ENCODE measurements at regions not wholly inside any gene's neighbourhood (a gene's known extent, or its start where the extent isn't known, plus 50 kb on each side); places are given as distances from the start of the nearest gene placed in this dataset.

DNA sequence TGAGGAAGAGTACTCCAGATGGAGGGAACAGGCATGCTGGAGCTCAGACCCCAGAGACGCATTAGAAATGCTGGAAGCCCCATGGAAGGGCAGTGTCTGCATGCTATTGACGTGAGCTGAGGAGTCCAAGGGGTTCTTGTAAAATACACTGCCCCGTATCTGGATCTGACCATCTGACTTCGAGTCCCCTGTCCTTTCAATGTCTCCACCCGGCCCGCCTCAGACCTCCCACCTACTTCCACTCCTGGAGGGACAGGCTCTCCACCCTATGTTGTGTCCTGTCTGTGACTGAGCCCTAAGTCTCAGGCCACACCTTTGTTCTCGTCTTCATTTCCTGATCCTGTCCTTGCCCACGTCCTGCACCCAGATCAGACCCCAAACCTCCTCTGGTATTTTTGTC is 496.3 kb downstream of the CDH26 start:
- DNase-seq, result no peak

- no peak for DNase-seq
These were observed 497.0 kb downstream of the CDH26 start for GRCh38 chr20:60455272-60455671.

DNA sequence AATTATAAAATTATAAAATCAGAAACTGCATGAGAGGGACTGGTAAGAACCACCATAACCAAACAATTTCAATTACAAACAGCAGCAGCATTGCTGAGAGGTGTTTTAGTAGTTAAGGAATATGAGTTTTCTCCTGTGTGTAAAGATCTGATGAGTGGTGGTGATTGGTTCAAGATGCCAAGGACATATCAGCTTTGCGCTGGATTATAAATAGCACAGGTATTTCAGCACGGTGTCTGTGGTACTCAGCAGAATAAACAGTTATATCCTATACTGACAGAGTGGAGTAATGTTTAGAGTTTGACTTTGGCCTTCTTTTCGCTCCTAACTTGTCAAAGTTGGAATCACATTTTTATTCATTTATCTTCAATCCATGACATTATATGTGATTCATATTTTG is 501.0 kb downstream of the CDH26 start:
- no peak for DNase-seq

GRCh38 chr20:60461993-60462392 is 503.8 kb downstream of the CDH26 start:
- DNase-seq, result no peak

DNA sequence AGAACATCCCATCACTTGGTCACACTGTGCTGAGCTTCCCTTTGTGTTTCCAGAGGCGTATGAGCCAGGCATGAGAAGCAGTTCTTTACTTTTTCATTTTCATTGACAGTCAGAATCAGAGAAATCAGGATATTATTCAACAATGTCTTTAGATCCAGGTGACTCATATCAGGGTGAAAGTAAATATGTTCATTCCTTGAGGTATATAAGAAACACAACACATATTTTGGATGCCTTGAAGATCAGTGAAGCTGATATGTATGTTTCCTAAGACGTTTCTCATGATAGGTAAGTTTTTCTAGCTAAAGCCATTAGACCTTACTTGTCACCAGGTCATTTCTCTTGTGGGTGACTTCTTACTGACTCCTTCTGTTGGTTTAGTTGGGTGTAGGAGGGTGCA is 505.6 kb downstream of the CDH26 start:
- no peak for DNase-seq

DNA sequence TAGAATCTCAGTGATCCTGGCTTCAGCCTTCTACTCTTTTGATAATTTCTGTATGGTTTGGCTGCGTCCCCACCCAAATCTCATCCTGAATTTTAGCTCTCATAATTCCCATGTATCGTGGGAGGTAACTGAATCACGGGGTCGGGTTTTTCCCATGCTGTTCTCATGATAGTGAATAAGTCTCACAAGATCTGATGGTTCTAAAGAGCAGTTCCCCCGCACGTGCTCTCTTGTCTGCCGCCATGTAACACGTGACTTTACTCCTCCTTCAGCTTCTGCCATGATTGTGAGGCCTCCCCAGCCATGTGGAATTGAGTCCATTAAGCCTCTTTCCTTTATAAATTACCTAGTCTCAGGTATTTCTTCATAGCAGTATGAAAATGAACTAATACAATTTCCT is 507.2 kb downstream of the CDH26 start:
- no peak for DNase-seq

GRCh38 chr20:60465993-60466686 is 507.9 kb downstream of the CDH26 start:
- no peak for DNase-seq

DNA sequence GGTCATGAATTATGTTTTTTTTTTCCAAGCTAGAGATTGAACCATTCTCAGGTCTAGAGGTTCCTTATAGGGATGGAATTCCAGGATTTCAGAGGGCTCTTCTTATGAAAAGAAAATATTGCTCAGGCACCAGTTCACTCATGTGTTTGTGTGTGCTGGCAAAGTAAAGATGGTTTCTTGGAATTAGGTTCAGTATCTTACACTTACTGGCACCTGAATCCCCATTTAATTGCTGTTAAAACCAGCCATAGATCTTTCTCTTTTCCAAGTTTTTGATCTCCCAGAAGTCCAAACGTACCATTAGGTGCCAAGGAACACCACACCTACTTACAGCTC is 508.4 kb downstream of the CDH26 start:
- DNase-seq, result no peak

DNA sequence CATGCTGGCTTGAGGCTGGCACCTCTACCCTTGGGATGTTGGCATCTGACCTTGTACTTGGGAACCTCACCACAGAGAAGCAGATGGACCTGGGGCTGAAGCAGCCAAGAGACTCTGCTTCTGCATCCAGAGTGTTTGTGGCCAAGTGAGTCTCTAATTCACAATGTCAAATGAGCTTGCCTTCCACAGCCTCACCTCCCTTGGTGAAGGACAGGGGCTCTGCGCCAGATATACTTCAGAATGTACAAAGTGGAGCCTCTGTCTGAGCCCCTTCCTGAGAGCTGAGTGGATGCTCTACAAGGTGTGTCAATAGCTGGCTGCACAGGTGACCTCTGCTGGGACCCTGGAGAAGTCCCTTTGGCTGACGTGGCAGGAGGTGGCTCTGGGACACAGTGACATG is 508.9 kb downstream of the CDH26 start:
- DNase-seq, result no peak

GRCh38 chr20:60467771-60468170 is 509.5 kb downstream of the CDH26 start:
- DNase-seq, result no peak

DNA sequence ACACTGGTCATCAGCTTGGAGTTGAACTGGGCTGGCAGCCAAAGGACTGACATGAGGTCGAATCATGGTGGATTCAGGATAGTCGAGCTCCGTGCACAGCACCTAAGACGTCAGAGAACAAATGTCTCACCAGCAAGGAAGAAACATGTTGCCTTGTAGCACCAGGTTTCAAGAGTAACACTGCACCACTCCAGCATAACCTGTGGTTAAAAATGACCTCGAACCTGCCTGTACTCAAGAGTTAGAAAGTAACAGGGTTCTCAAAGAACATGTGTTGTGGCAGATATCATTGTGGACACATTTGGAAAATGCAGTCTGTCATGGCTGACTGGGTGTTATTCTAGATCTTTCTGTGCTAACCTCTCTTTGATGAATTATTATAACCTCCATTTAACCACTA is 511.6 kb downstream of the CDH26 start:
- DNase-seq, result no peak

- no peak for DNase-seq
These were observed 512.1 kb downstream of the CDH26 start for GRCh38 chr20:60470366-60470765.

GRCh38 chr20:60473211-60473610 is 515.0 kb downstream of the CDH26 start:
- DNase-seq, result no peak

GRCh38 chr20:60474385-60474910 is 516.2 kb downstream of the CDH26 start:
- DNase-seq, result no peak

DNA sequence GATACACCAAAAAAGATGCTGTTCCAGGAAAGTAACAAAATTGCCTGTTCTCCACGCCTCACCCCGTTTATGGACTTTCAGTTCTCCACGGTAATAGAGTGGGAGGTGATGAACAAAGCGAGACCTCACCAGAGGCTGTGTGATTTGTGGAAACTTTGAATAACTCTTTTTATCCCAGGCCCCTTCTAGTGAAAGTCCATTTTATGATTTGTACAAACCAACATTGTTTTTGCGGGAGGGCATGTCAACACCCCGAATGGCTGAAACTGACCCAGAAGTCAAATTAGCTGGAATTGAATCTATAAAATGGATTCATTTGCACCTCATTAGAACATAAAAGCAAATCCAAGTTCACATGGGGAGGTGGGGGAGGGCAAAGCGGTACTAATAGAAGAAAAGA is 517.8 kb downstream of the CDH26 start:
- no peak for DNase-seq

DNA sequence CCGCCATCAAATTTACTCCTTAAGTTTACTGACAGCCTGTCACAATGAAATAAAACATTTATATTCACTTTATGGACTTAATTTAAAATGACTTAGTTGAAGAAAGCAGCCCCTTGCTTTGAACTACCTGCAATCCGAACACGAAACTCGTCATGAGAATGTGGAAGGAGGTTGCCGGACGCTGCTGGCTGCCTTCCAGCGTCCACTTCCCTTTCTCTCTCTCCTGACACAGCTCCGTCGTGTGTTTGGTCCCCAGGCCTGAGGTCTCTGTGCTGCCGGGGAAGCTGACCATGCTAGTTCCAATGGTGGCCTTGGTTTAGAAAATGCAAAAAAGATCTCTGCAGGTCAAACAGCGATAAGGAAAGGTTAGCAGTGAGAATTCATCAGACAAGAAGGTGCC is 519.7 kb downstream of the CDH26 start:
- no peak for DNase-seq

- no peak for DNase-seq
These were observed 520.3 kb downstream of the CDH26 start for GRCh38 chr20:60478533-60478932.

DNA sequence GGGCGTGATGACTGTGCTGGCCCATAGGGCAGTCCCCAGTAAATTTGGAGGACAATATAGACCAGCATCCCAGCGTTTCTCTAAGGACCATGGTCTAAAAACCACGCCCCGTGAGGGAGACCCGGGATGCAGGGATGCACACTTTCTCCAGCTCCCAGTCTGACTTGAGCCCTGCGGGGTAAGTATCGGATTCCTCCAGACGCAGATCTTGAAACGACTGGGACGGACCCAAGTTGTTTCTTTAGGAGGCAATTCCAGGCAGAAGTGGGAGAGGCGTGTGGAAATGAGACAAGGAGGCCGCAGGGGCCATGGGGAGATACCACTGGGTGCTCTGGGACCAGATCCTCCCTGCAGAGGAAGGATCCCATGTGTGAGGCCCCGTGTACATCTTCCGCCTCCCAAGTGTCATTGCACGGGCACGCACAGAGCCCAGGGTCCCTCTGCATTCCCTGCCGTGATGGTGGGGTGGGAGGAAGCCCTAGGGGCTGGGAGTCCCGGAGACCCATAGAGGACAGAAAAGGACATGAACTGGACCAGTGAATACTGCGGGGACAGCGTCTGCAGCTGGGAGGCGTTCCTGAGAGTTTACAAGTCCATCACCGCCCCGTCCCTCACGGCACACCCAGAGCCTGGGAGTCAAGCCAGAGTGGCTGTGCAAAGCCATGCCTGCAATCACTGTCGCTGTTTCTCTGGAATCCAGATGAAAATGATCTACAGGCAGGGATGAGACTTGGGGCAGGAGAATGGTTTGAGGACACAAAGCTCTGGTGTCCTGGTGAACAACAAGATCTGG is 522.9 kb downstream of the CDH26 start:
- no peak for DNase-seq

GRCh38 chr20:60481743-60482133 is 523.5 kb downstream of the CDH26 start:
- DNase-seq, result no peak

DNA sequence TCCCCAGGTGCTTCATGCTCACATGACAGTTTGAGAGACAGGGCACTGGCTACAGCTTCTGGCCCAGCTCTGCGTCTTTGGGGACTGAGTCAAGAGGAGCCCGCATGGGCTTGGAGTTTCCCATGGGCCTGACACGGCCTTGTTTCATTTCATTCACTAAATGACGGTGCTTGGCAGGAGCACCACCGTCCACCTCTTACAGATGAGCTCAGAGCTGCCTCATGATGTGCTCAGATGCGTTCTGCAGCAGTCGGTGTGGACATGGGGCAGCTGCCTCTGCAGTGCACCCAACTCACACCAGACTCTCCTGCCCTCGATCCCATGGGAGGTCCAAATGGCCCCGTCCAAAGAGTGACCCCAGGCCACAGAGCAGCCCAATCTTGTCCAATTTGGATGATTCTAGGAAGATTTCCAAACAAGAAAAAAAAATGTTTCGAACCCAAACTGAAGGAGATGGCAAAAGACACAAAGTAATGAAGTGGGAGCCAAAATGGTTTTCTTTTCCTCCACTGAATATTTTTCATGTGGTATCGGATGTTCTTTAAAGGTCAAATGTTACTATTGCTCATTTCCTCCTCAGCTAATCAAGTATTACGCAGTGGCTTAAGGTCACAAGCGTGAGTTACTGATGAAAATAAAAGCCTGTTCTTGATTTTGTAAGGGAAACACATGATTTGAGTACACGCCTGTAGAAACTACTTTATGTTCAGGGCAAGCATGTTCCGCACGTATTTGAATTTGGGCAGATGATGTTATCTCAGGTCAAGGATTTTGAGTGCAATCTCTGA is 524.2 kb downstream of the CDH26 start:
- DNase-seq, result no peak

- no peak for DNase-seq
These were observed 525.1 kb downstream of the CDH26 start for GRCh38 chr20:60483371-60483770.

DNA sequence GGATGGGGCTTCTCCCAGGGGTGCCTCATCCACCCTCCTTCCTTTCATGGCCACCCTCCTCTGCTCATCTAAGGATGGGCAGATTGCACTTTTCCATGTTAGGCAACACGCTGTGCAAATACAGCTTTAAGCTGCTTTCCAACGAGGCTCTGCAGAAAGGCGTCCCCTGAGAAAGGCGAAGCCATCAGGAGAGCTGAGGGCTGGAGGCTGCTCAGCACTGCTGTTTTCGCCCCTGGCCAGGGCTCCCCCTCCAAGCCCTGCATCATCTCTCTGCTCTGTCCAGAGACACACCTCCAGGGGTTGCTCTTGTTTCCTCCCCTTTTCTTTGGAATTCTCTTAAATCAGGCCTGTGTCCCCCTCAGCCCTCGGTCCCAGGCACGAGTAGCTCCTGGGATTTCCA is 526.1 kb downstream of the CDH26 start:
- DNase-seq, result no peak

- no peak for DNase-seq
These were observed 527.0 kb downstream of the CDH26 start for GRCh38 chr20:60485012-60485760.
